ENCODE measurements at regions not wholly inside any gene's neighbourhood (a gene's known extent, or its start where the extent isn't known, plus 50 kb on each side); places are given as distances from the start of the nearest gene placed in this dataset.

GRCh38 chr19:28554321-28555091, 658.4 kb downstream of the UQCRFS1 start:
- no peak for TF ChIP-seq CTCF (conservative IDR thresholded peaks at IDR 0.05; ENCODE audit: low read depth, low read length)
- no peak for TF ChIP-seq EZH2 (IDR thresholded peaks at IDR 0.05; ENCODE audit: borderline replicate concordance, low read depth, low read length, poor library complexity, severe bottlenecking)
